IgD-negative memory B cell (primary cell): ENCODE measurements at regions not wholly inside any gene's neighbourhood (a gene's known extent, or its start where the extent isn't known, plus 50 kb on each side); places are given as distances from the start of the nearest gene placed in this dataset.
"Not testable (repeated sequence)": the region's sequence is repeated elsewhere in the genome, so short reads cannot be mapped to it uniquely, and the experiment has no call there.

Experiments
- H3K27ac Mint-ChIP-seq, 3 donors: one replicate each; pipeline ENCODE4 v1.8.0; 2020 to 2022; ENCODE audit warnings: mild to moderate bottlenecking in 3 of 3, mixed read lengths in 3 of 3, moderate library complexity in 1 of 3
- H3K27me3 Mint-ChIP-seq: one replicate; pipeline ENCODE4 v1.8.0; 2021; ENCODE audit warnings: mixed read lengths
- H3K36me3 Mint-ChIP-seq: one replicate; pipeline ENCODE4 v1.8.0; 2020; ENCODE audit warnings: mild to moderate bottlenecking, mixed read lengths
- H3K4me1 Mint-ChIP-seq, 3 donors: one replicate each; pipeline ENCODE4 v1.8.0; 2020 to 2022; ENCODE audit warnings: mixed read lengths in 3 of 3, mild to moderate bottlenecking in 1 of 3
- H3K4me3 Mint-ChIP-seq, 4 donors: one replicate each; pipeline ENCODE4 v1.8.0; 2020 to 2022; ENCODE audit warnings: mild to moderate bottlenecking in 4 of 4, mixed read lengths in 4 of 4, moderate library complexity in 3 of 4
- H3K9me3 Mint-ChIP-seq, 3 donors: one replicate each; pipeline ENCODE4 v1.8.0; 2020 to 2021; ENCODE audit warnings: mixed read lengths in 3 of 3, mild to moderate bottlenecking in 1 of 3

- no peak overlapping the region for H3K4me3 Mint-ChIP-seq
- no peaks in the 10 kb centered on the region for H3K9me3 Mint-ChIP-seq
- no peak overlapping the region for H3K27ac Mint-ChIP-seq
These were observed 334.3 kb downstream of the ARL4A start for GRCh38 chr7:13021566-13022300.

GRCh38 chr7:13024121-13024674, 336.8 kb downstream of the ARL4A start:
- Mint-ChIP-seq H3K9me3 (no peaks in the 10 kb centered on the region), H3K27me3 (no peaks in the 10 kb centered on the region), H3K4me1 (no peaks in the 10 kb centered on the region)

More at GRCh38 chr7:13021566-13022300, 334.3 kb downstream of the ARL4A start:
- no peaks in the 10 kb centered on the region for H3K4me1 Mint-ChIP-seq
- H3K27me3 Mint-ChIP-seq = no peaks in the 10 kb centered on the region
- no peaks in the 10 kb centered on the region for H3K36me3 Mint-ChIP-seq

GRCh38 chr7:13025043-13025442, 337.6 kb downstream of the ARL4A start:
- not testable (repeated sequence) for H3K27me3 Mint-ChIP-seq, H3K4me3 Mint-ChIP-seq, H3K27ac Mint-ChIP-seq, H3K36me3 Mint-ChIP-seq, H3K9me3 Mint-ChIP-seq, H3K4me1 Mint-ChIP-seq

More at GRCh38 chr7:13024121-13024674, 336.8 kb downstream of the ARL4A start:
- no peak overlapping the region for H3K27ac Mint-ChIP-seq
- no peaks in the 10 kb centered on the region for H3K36me3 Mint-ChIP-seq
- H3K4me3 Mint-ChIP-seq = no peak overlapping the region

DNA sequence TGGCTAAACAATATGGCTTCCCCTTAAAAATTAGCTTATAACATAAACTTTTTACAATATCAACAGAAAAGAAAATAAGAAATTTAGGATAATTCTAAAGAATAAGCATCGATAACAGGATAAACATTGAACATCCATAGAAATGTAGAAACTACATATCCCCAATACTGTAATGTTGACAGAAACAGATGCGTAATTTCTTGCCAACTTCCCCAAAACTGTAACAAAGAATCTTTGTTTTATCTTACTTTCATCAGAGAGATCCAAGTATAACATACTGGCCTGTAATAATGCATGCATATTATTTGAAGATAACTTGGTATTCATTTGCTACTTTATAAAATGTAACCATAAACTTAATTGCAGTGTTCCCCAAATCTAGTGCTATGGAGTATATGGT, 339.9 kb downstream of the ARL4A start:
- H3K36me3 Mint-ChIP-seq = peaks cover 1% of the 10 kb centered on the region

GRCh38 chr7:13028036-13028824, 340.8 kb downstream of the ARL4A start:
- Mint-ChIP-seq H3K27me3 (no peaks in the 10 kb centered on the region), H3K4me3 (no peak overlapping the region), H3K9me3 (no peaks in the 10 kb centered on the region), H3K27ac (no peak overlapping the region), H3K4me1 (no peaks in the 10 kb centered on the region), H3K36me3 (peaks cover 1% of the 10 kb centered on the region)

More for the DNA sequence above, 339.9 kb downstream of the ARL4A start:
- Mint-ChIP-seq H3K9me3 (no peaks in the 10 kb centered on the region), H3K4me1 (no peaks in the 10 kb centered on the region), H3K27ac (no peak overlapping the region), H3K4me3 (no peak overlapping the region), H3K27me3 (no peaks in the 10 kb centered on the region)

GRCh38 chr7:13028825-13029099, 341.3 kb downstream of the ARL4A start:
- H3K4me1 Mint-ChIP-seq = no peaks in the 10 kb centered on the region
- H3K9me3 Mint-ChIP-seq = no peaks in the 10 kb centered on the region
- H3K27ac Mint-ChIP-seq = no peak overlapping the region
- no peaks in the 10 kb centered on the region for H3K27me3 Mint-ChIP-seq
- H3K4me3 Mint-ChIP-seq = no peak overlapping the region
- H3K36me3 Mint-ChIP-seq = peaks cover 1% of the 10 kb centered on the region

GRCh38 chr7:13031468-13031867, 344.0 kb downstream of the ARL4A start:
- Mint-ChIP-seq H3K4me1 (peaks cover 1 to 11% (median 4%) of the 10 kb centered on the region in 3 donors), H3K27me3 (no peaks in the 10 kb centered on the region), H3K36me3 (peaks cover 1% of the 10 kb centered on the region), H3K27ac (no peak overlapping the region), H3K4me3 (no peak overlapping the region), H3K9me3 (peaks cover 2 to 4% (median 3%) of the 10 kb centered on the region in 3 donors)

DNA sequence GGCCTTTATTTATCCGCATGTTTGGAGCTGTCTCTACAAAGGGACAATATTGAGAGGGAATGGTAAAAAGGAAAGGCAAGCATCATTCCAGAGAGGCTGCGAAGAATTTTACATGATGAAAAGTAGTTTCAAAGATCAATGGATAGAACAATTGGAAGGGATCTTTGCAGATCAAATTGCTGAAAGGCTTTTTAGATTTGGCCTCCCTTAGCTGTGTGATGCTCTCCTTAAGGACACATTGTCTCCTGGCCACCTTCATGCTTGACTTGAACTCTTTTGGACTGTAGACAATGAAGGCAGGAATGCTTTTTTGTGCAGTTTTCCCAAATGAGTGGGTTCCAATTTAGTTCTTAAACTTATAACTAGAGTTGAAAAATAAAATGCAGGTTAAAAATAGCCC, 344.7 kb downstream of the ARL4A start:
- Mint-ChIP-seq H3K27ac (no peak overlapping the region), H3K9me3 (peaks cover 3 to 7% (median 6%) of the 10 kb centered on the region in 3 donors), H3K4me1 (peaks cover 1 to 11% (median 4%) of the 10 kb centered on the region in 3 donors), H3K4me3 (no peak overlapping the region), H3K36me3 (peaks cover 1% of the 10 kb centered on the region), H3K27me3 (no peaks in the 10 kb centered on the region)

DNA sequence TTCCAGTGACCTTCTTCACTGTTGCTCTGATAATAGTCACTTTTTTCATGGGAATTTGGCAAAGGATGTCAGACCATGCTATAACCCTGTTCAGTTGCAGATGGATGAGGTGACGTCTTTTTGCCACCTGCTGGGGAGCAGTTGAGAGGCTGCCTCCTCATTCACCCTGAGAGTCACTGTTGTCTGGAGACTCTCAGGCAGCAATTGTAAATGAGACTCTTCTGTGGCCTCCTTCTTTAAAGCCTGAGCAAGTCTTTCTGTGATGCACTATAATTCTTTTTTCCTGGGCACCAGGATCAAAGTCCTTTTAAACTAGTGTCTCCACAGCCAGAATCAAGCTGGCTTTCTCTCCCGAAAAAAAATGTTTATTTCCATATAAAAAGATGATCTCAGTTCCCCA, 345.1 kb downstream of the ARL4A start:
- Mint-ChIP-seq H3K36me3 (peaks cover 1% of the 10 kb centered on the region), H3K4me1 (peaks cover 1 to 11% (median 4%) of the 10 kb centered on the region in 3 donors), H3K27me3 (no peaks in the 10 kb centered on the region), H3K9me3 (peaks cover 3 to 7% (median 6%) of the 10 kb centered on the region in 3 donors), H3K4me3 (no peak overlapping the region), H3K27ac (no peak overlapping the region)

DNA sequence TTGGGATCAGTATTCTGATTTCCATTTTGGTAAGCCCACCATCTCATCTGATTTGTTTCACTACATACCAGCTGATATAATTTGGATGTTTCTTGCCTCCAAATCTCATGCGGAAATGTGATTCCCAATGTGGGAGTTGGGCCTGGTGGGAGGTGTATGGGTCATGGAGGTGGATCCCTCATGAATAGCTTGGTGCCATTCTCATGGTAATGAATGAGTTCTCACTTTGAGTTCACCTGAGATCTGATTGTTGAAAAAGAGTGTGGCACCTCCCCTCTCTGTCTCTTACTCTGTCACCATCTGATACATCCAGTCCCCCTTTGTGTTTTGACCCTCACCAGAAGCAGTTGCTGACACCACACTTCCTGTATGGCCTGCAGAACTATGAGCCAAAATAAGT, 347.3 kb downstream of the ARL4A start:
- Mint-ChIP-seq H3K4me3 (no peak overlapping the region), H3K27ac (no peak overlapping the region)

DNA sequence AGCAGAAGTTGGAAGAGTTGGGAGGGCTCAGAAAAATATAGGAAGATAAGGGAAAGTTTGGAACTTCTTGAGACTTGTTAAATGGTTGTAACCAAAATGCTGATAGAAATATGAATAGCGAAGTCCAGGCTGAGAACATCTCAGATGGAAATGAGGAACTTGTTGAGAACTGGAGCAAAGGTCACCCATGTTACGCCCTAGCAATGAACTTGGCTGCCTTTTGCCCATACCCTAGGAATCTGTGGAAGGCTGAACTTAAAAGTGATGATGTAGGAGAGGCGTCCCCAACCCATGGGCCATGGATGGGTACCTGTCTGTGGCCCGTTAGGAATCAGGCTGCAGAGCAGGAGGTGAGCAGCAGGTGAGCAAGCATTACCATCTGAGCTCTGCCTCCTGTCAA, 347.8 kb downstream of the ARL4A start:
- peaks cover 3 to 7% (median 6%) of the 10 kb centered on the region in 3 donors for H3K9me3 Mint-ChIP-seq
- no peak overlapping the region for H3K27ac Mint-ChIP-seq
- H3K36me3 Mint-ChIP-seq = peaks cover 1% of the 10 kb centered on the region
- peaks cover 3% of the 10 kb centered on the region for H3K27me3 Mint-ChIP-seq
- no peak overlapping the region for H3K4me3 Mint-ChIP-seq
- H3K4me1 Mint-ChIP-seq = peaks cover 1 to 11% (median 4%) of the 10 kb centered on the region in 3 donors

More for the DNA sequence above, 347.3 kb downstream of the ARL4A start:
- Mint-ChIP-seq H3K9me3 (peaks cover 3 to 7% (median 6%) of the 10 kb centered on the region in 3 donors), H3K27me3 (peaks cover 3% of the 10 kb centered on the region), H3K36me3 (peaks cover 1% of the 10 kb centered on the region), H3K4me1 (peaks cover 1 to 11% (median 4%) of the 10 kb centered on the region in 3 donors)

GRCh38 chr7:13036256-13036780, 348.9 kb downstream of the ARL4A start:
- Mint-ChIP-seq H3K4me3 (no peak overlapping the region), H3K9me3 (peaks cover 3 to 7% (median 6%) of the 10 kb centered on the region in 3 donors), H3K4me1 (peaks cover 1 to 11% (median 4%) of the 10 kb centered on the region in 3 donors), H3K27me3 (peaks cover 3% of the 10 kb centered on the region), H3K36me3 (peaks cover 2% of the 10 kb centered on the region), H3K27ac (no peak overlapping the region)

GRCh38 chr7:13037216-13037615, 349.8 kb downstream of the ARL4A start:
- Mint-ChIP-seq H3K9me3 (peaks cover 3 to 7% (median 6%) of the 10 kb centered on the region in 3 donors), H3K36me3 (peaks cover 2% of the 10 kb centered on the region), H3K27me3 (peaks cover 3% of the 10 kb centered on the region), H3K27ac (no peak overlapping the region), H3K4me3 (no peak overlapping the region), H3K4me1 (peaks cover 1 to 11% (median 4%) of the 10 kb centered on the region in 3 donors)

- H3K9me3 Mint-ChIP-seq = peaks cover under 1 to 3% (median 3%) of the 10 kb centered on the region in 3 donors
- H3K4me1 Mint-ChIP-seq = no peaks in the 10 kb centered on the region
These were observed 354.0 kb downstream of the ARL4A start for GRCh38 chr7:13041368-13041988.

More at GRCh38 chr7:13041368-13041988, 354.0 kb downstream of the ARL4A start:
- H3K36me3 Mint-ChIP-seq = peaks cover 2% of the 10 kb centered on the region
- H3K27me3 Mint-ChIP-seq = peaks cover 9% of the 10 kb centered on the region
- H3K4me3 Mint-ChIP-seq = no peak overlapping the region
- no peak overlapping the region for H3K27ac Mint-ChIP-seq
